ENCODE measurements at regions not wholly inside any gene's neighbourhood (a gene's known extent, or its start where the extent isn't known, plus 50 kb on each side); places are given as distances from the start of the nearest gene placed in this dataset.

DNA sequence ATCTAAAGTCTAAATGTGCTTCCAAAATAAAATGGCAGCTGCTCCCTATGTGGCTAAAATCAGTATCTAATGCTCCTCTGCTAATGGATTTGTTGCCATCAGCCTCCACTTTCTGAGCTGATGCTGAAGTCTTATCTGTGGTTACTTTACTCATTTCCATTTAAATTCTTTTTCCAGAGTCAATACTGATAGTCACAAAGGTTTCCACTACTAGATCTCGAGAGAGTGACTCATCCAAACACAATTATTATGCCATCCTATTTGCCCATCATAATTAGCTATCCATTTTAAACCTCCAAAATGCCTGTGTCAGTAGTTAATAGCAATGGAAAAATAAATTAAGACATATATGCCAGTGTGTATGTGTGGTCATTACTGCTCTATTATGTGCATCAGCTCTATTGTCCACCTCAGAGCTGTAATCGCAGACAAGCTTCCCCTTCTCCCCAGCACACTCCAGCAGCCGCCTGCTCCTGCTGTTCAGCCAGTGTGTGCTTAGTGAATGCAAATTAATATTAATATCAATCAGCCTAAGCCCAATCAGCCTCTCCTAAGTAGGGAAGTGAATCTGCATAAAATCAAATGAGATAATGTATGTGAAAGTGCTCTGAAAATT, 199.8 kb upstream of the ZIC3 start:
- DNase-seq = no peak

DNA sequence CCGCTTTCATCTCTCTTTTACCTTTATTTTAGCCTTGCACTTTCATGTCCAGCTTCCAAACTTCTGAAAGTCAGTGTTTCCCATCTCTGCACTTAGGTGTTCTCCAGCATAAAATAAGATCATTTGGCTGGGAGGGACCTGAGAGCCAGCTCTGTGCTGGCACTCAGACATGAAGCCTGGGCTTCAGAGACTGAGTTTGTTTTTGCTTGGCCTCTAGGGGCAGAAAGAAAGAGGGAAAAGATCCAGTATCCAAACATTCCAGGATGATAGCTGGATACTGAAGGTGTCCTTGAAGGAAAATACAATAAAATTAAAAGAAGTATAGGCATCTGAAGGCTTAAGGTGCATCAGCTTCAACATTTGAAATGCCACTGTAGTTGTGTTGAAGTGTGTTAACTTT, 202.4 kb upstream of the ZIC3 start:
- no peak for DNase-seq

DNA sequence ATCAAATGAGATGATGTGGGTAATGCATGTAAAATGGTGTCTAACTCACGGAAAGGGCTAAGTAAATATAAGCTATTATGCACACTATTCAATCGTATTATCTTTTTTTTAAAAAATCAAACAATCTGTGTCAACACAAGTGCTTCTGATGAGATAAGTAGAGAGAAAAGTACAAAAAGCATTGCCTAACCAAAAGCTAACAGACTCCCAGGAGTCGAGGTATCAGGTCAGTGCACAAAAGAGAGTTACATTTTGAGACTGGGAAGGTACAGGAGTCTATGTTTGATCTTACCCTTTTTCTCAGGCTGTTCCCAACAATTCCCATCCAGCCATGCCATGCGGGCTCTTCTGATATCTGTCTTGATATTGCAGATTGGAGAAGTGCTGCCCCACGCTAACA, 203.3 kb upstream of the ZIC3 start:
- no peak for DNase-seq

DNA sequence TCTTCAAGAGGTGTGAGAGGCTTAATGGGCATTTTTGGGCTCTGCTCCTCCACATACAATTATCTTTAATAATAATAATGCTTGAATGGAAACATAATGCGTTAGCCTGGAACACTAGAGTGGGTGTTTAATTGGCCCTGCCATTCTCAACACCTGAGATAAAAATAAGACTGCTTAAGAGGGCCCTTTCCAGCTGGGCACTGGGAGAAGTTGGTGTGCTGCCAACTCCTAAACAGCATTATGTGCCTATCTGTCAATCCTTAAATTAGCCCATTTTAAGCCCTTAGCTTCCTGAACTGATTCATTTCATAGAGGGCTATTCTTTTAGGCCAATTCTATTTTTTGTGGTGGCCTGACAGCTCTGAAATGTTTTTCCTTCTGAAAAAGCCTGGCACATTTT, 211.1 kb upstream of the ZIC3 start:
- DNase-seq = no peak

DNA sequence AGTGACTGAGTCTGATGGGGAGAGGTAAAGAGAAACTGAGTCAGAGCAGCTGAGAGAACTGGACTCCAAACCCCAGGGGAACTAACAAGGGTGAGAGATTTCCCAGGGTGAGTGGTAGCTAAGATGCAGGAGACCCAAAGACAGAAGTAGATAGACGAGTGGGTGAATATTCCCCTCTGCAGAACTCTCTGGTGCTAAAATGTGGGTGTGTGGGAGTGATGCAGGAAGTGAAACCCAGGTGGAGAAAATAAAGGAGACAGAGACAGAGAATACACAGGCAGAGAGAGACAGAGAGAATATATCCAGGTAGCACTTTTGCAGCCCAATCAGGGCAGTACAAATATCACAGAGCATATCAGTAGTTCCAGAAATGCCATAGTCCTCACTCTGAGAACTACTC, 212.5 kb upstream of the ZIC3 start:
- no peak for DNase-seq

DNA sequence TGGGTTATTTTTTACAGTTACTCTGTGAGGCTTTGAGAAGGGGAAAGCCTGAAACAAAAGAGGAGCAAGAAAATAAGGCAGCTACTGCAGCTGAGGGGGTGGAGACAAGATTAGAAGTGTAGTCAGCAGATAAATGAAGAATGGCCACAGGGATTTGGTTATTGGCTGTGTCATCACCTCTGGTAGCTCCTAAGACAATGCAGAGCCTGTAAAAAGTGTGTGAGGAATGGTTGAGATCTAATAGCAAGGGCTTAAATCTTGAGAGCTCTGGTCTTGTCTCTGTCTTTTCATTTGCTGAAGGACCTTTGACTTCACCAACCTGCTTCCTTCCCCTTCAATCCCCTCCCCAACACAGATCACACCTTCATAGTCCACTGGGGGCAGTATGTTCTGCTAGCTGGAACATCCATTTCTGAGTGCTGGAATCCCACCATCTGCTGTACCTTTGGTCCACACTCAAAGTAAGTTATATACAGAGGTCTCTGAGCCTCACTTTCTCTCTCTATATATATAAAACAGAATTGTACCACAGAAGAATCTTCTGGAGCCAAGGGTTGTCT, 213.7 kb upstream of the ZIC3 start:
- DNase-seq = no peak

DNA sequence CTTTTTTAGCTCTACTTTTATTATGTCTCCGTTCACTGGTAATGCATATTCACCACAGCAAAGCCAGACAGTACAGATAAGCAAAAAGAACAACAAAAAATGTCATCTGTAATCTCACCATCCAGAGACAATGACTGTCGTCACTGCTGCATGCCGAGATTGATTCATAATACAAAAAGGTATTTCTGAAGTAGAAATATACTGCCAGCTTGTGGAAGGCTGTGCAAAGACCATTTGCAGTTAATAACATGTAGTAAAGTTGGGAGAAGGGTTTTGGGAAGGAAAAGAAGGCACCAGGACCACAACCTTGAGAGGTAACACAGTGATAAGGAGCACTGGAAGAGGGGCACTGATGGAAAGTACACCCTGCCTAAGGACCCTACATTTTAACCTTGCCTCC, 223.0 kb upstream of the ZIC3 start:
- DNase-seq = no peak

DNA sequence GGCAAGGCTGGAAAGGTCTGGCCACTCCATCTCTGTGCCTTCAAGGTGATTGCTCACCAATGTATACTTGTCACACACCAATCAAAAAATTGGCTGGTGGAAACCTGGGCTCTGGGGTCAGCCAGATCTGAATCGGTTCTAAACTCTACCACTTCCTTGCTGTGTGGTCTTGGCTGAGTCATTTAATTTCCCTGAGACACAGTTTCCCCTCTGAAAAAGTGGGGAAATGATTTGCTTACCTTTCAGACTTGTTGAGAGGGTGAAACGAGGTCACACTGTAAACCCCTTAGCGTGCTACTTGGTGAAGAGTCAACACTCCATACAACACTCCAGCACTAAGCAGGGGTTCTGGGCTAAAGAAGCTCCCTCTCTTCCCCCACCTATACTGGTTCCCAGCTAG, 252.3 kb upstream of the ZIC3 start:
- DNase-seq = no peak

DNA sequence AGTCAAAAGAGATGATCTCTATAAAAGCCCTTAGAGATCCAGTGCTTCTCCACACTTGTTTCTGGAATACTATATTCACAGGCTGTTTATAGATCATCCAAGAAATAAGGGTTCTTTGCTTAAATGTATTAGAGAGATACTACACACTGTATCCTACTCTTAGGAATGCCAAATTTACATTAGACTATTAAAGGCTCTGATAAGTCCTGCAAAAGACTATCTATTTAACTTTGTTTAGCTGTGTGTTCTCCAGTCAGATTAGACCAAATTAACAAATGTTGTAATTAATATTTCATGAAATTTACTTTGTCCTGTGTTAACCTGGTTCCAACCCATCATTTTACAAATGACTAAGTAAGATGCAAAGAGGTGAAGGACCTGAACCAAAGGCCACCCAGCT, 260.5 kb upstream of the ZIC3 start:
- DNase-seq = no peak

DNA sequence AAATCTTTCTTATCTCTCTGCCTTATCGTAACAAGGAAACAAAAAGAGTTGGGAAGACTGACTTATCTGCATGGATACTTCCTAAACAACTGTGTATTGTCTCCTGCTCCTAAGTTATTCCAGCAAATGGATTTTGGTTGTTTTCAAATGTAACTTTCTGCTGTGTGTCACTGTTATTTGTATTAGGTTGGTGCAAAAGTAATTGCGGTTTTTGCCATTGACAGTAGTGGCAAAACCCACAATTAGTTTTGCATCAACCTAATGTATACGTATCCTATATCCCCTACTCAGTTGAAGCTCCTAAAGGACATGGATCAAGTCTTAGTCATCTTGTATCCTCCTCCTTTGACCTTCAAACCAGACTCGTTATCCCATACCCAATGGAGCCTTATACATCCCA, 263.4 kb upstream of the GPR101 start:
- no peak for DNase-seq

DNA sequence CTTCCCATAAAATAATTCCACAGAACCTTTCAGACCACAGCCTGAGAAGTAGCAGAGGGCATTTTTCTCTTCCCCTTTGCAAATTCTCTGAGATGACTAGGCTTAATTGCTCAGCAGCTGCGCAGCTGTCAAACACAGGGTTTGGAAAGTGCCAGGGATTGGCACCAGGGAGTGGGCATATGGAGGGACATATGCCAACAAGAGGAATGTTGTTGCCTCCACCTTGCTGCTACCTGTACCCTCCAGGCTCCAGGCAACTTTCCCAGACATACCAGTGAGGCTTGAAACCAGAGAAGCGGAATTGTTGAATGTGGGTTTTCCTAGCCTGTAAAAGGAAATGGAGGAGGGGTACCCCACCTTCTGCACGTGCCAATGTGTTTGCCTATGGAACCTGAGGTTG, 256.2 kb upstream of the GPR101 start:
- DNase-seq = no peak

DNA sequence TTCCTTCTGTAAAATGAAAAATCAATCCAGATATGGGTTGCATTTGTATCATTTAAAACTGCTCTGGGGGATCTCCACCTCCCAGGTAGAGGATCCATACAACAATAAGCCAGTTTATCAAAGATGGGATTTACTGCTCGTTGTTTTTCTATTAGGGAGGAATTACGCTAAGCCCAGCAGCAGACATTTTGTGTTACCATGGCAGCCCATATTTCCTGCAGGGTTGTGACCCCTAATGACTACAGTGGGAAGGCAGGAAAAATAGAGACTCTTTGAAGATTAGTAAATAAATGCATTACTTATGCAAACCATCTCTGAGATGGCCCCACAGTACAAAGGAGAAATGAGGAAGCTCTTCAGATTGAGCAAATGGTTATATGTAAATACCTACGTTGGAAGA, 253.4 kb upstream of the GPR101 start:
- no peak for DNase-seq

DNA sequence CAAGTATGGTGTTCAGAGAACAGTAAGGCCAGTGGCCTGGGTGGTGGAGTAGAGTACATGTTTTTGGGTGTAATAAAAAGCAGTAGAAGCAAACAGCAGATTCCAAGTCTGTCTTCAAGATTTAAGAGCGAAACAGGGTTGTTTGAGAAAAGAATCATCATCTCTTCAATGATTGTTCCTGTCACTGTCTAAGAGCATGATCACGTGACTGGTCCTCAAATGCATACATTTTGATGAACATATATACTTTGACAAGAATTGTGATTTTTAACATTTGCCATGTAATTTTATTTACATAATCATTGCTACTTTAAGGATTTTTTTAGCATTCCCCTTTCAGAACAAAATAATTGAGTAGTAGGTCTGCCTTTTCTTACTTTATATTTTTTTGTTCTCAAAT, 252.6 kb upstream of the GPR101 start:
- no peak for DNase-seq

DNA sequence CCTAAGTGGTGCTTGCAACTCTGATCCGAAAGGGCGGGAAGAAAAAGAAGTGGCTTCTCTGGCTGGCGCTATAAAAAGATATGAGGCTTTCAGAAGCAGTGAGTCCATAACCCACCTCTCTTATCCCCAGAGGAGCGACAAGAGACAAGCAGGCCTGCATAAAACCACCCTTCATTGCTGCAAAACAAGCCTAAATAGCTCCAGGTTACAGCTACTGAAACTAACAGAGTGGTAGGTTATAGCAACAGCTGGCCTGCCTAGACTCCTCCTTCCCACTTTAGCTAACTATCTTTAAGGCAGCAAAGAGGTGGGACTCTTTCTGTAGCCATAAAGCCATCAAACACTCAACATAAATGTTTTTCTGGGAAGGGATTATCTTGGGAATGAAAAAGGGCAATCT, 245.0 kb upstream of the GPR101 start:
- no peak for DNase-seq

DNA sequence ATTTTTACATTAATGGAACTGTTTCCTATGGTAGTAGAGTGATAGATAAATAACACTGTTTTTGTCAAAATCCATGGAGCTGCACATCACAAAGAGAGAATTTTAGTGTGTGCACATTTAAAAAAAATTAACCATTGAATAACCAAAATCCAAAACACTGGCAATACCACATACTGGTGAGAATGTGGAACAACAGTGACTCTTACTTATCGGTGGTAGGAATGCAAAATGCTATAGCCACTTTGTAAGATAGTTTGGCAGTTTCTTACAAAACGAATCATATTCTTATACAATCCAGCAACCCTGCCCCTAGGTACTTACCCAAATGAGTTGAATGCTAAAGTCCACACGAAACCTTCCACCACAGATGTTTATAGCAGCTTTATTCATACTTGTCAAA, 229.6 kb upstream of the GPR101 start:
- no peak for DNase-seq

DNA sequence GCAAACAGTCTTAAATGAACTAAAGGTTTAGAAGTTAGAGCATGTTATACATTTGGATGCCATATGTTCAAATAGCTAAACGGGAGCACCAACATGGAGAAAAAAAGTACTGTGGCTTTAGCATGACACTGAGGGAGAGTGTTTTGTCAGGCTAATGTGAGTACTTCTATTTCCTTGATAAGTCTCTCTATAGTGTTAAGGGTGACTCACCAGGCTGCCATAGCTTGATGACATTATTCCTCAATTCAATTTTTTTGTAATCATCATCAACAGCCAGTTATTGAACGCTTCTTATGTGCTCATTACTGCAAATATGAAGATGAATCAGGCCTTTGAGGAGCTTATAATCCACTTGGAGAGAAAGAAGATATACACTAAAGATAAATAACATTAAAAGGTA, 211.4 kb upstream of the GPR101 start:
- no peak for DNase-seq

DNA sequence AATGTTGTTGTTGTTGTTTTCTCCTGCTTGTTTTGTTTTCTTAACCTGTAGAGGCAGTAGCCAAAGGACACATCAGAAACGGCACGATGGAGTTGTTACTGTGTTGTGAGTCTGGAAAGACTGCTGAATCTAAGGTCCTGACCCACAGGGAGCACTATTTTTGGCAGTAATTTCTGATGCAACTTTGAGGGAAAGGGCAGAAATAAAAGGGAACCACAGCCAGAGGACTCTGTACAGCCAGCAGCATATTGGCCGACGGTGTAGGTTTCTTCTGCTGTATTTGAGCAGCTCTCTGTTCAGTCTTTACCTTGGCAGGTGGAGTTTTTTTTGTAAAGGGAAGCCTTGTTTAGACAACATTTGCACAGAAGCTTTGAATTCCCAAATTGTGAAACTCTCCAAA, 203.0 kb upstream of the GPR101 start:
- no peak for DNase-seq

DNA sequence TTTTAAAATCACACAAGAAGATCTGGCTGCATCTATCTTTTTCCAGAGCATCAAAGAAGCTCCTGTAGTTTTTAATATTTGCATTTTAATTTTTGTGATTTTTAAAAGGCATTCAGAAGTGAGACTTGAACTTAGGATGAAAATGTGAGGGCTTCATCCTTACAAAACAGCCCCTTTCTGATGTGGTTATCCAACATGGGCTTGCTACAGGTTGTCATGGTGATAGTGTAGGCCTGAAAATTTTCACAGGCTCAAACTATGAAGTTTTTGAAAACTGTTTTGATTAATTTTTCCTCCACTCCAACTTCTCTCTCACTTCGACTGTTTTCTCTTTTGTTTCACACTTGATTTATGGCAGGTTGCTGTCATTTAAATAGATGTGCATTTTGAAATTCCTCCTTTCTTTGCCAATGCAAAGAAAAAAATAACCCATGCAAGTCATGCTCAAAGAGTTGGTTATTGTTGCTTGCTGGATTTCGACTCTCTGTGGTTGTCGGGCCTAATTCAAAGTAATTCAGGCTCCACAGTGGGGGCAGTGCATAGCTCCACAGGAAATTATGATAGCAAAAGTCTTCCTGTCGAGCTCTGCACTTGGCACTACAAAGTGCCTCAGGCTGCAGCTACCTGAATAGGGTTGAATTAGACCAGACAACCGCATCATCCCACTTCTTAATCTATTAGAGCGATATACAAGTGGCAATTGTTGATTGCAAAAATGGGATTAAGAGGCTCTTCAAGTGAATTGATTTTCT, 201.0 kb upstream of the GPR101 start:
- DNase-seq = no peak

DNA sequence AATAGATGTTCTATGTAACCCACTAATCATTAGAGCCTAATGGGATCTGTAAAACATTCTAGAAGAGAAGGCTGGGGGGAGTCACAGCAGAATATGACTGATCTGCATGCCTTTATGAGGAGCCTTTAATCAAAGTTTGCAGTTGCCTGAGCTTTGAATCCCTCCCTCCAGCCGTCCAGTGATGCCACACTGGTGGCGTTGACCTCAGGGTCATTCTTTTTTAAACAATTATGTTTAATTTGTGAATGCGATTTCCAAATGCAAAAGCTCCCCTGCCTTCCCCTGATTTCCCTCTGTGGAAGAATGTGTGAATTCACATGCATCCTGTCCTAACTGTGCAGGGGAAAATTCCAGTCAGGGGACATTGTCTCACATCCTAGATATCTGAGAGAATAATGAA, 199.7 kb upstream of the GPR101 start:
- no peak for DNase-seq

DNA sequence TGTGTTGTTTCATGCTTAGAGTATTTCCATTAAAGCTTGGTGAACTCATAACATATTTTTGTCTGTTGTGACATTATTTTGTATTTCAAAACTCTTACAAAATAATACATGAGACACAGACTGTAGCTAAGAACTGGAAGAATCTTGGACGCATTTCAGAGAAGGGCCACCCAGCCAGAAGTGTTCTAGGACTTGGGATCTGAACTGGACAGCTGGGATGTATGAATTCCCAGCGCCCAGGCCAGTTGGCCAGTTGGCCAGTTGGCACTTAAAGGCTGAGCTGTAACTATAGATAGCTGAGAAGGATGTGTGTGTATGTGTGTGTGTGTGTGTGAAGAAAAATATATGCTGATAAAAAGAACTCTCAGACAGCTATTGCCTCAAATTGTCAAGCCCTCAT, 193.4 kb upstream of the GPR101 start:
- no peak for DNase-seq

DNA sequence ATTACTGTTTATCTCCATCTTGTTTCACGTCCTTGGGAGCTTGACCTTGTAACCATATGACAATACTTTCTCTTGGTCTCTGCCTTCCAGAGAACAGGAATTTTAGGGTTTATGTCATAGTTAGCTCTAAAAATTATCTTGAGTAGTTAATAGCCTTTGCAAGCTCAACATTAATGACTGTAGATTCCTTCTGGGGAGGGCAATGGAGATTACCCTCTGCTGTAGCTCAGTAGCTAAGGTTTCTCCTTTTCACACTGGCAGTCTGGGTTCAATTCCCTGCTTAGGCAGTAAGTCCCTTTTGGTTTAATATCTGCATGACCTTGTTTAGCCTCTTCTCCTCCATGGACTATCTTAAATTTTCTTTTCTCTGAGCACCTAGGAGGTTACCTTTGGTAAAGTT, 181.7 kb upstream of the GPR101 start:
- no peak for DNase-seq

DNA sequence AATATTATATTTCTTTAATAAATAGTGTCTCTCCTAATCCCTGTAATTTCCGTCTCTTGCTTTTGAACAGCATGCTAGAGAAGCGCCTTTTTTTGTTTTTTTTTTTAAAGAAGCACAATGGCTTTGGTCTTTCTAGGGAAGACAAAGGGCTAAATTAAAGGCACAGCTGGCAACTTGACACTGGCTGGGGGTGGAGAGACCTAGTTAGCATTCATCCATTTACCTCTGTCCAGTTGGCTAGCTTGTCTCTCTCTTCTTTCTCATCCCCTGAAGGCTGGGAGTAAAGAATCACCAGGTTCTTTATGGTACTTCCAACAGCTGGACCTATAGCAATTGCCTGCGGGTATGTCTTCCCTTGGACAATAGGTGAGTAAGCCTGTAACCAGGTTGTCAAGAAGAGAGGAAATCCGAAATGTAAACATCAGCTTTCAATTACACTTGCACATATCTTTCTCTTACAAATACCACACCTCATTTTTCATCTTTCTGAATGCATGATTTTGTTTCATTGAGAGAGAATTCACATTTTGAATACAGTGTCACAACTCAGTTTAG, 178.4 kb upstream of the GPR101 start:
- DNase-seq = no peak

DNA sequence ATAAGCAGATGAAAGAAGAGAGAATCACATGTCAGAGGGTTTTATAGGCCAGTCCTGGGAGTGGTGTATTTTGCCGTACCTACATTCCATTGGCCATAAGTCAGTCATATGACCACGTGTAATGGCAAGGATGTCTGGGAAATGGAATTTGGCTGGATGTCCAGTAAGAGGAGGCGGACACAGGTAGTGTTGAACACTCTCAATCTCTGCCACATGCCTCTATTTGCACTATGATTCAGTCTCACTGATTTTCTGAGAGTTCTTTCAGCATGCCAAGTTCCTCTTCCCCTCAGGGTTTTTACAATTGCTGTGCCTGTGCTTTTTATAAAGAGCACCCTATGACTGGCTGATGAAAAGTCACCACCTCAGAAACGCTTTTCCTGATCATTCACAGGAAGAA, 164.2 kb upstream of the GPR101 start:
- DNase-seq = no peak

DNA sequence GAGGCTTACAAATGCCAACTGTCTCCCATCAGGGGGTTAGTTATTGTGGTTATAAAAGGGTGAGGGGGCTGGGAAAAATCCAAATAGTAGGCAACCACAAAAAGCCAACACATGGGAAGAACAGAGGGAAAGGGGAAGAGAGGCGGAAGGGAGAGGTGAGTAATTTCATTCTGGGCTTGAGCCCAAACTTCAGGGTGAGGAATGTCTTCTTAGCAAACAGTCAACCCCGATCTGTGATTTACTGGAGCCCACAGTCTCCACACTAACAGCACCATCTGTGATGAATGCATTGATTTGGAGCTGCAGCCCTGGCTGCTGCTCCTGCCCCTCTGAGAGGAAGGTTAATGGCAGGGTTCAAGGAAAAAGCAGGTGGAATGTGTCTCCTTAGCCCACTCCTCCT, 162.2 kb upstream of the GPR101 start:
- no peak for DNase-seq

DNA sequence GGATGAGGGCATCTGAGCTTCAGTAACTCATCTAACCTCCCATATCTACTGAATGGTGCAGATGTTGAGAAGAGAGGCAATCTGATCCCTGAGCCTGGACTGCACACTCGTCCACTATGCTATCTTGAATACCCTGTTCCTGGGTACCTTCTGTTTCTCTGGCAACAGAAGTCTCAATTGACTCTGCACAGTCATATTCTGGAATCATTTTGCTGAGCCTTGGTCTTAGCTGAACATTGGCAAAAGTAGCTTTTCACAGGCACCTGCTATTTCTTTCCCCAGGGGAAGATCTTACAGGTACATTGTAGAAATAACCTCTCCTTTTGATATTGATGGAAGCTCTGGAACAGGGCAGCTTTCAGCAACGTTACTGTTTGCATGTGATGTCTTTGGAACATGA, 161.5 kb upstream of the GPR101 start:
- DNase-seq = no peak
